GM21619 (cell line): ENCODE measurements at regions not wholly inside any gene's neighbourhood (a gene's known extent, or its start where the extent isn't known, plus 50 kb on each side); places are given as distances from the start of the nearest gene placed in this dataset.

Experiments used
- ATAC-seq: cut with Tn5 transposase; IDR thresholded peaks from one replicate; pipeline ENCODE4 v1.9.1; 2021; ENCODE audit not compliant: unreplicated experiment

DNA sequence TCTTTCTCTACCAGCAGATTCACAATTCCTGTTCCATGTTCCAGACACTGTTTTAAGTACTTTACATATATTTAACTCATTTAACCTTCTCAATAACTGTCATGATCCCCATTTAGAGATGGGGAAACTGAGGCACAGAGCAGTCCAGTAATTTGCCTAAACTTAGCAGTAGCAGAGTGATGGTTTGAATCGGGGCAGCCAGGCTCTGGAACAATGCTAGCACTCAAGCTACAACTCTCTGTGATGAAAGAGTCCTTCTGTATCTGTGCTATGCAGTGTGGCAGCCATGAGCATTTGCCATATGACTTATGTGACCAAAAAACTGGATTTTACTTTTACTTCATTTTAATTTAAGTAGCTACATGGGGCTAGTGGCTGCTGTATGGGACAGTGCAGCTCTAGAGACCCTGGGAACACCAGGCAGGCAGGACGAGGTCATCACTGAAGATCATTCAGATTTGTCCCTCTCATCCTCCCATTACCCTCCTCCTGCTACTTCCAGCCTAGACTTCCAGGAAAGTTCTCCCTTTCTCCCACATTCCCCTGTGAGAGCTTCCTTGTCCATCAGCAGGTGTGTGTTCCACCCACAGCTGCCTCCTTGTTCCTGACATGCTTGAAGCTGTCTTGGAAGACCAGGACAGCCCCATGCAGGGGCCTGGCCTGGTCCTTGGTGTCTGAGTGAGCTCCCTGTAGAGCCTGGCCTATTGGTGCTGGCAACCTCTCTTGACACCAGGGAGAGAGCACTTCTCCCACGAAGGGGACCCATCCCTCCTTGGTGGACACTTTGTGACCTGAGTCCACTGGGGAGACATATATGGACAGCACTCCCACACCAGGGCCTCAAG is 157.0 kb downstream of the MRPL14 start:
- ATAC-seq: no peak

DNA sequence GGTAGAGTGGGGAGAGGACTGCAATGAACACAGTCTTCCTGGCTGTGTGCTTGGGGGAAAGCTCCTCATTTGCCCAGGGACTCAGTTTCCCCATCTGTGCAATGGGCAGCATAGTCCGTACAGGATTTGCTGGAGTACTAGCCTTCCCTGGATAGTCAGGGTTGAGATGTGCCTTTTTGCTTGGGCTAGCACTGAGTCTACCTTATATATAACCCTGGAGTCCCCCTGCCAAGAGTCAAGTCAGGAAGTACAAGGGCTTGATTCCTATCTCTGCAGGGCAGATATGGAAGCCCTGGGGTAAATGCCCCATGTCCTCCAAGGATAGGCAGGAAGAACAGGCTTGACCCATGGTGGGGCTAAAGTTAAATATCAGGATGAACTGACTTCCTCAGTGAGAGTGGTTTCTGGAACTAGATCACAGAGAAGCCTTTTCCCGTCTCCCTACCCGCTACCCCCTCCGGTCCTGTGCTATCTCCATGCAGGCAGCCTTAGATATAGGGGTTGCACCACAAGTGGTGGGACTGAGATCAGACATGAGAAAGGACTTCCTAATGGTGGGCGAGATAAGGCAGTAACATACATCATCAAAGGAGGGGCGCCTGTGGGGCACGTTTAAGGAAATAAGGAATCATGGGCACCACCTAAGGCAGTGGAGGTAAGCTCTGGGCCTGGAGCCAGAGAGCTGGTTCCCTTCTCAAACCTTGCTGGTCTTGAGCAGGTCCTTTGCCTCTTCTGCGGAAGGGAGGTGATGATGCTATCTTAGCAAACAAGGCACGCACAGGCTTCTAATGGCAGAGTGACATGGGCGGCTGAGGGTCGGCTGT is 157.9 kb downstream of the MRPL14 start:
- no peak for ATAC-seq

DNA sequence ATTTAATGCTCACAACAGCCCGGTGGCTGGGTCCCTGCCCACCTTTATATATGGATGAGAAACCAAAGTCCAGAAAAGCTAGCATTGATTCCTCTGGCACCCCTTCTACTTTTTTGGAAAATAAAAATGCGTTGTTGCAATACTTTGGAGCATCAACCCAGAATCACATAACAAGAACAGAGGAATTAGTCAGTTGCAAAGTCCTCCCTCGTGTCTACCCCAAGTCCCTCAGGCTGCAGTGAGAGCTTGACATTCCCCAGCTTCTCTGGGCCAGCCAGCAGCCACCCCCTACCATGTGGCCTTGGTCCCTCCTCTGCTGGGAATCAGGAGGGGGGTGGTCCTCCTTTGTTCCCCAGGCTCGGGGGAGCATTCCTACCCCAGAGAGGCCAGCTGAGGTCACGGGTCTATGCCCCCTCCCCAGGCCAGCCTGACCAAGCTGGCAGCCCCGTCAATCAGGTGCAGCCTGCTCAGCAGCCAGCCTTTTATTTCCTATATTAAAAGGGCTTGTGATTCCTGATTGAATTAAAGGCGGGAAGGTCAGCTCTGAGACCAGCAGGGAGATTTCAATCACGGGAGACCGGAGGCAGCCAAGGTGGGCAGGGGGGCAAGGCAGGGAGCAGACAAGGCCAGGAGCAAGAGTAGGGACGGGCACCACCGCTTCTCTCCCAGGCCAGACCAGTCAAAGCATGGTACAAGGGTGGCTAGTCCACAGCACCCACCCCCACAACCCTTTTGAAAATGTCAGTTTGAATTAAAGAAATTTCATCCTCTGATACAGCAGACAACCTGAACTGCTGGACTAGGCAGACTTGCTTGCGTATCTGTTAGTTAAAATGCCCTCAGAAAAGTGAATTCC is 158.9 kb downstream of the MRPL14 start:
- no peak for ATAC-seq

DNA sequence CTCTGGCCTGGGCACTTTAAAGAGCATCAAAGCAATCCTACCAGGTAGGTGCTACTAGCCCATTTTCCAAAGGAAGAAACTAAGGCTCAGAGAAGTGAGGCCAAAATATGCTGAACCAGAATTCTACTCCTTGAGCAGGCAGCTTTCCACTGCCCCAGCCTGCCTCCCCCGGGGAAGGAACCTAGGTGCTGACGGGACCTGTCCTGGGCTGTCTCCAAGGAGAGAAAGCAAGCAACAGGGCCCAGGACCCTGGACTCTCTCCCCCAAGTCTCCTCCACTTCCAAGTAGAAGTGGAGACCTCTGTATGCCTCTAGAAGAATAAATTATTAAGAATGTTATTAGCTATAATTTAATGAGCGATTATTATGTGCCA is 159.5 kb downstream of the MRPL14 start:
- no peak for ATAC-seq

DNA sequence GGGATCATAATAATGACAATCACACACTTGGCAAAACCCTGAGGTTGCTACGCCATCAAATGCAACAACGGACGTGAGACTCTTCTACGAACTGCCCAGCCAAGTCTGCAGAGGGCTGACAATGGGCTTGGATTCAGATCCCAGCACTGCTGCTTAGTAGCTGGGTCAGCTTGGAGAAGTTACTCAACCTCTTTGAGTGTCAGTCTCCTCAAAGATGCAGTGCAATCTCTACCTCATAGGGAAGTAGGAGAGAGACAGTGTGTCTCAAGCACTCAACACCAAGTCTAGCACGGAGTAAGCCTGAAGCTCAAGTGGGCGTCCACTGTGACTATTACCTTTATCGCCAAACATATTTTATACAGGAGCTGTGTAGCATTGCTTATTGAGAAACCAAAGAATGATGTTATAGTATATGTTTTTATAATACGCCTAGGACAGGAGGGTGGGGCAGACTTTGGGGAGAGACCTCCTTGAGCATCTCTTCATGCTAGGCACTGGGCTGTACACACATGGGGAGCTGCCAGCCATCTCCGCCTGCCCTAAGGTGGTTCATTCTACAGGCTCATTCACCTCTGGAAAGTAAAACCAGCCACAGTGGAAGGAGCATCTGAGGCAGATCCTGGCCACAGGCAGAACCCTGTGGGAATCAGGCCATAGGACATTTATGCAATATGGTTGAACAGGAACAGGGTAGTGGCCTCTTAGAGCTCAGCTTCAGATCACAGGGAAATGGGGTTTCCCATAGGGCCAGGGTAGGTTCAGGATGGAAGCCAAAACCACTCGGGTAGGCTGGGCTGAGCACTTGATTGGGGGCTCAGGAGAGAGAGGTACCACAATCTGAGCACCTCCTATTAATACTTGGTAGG is 160.2 kb downstream of the MRPL14 start:
- no peak for ATAC-seq

DNA sequence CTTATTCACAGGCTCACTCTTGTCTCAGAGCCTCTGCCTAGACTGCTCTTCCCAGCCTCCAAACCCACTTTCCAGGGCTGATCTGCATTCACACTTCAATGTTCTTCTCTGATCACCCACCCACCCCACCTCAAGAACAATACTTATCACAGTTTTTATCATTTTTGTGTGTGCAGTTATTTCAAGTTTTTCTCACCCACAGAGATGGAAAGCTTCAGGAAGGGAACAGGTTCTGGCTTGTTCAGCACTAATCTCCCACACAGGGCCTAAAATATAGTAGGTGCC is 160.9 kb downstream of the MRPL14 start:
- ATAC-seq: no peak

DNA sequence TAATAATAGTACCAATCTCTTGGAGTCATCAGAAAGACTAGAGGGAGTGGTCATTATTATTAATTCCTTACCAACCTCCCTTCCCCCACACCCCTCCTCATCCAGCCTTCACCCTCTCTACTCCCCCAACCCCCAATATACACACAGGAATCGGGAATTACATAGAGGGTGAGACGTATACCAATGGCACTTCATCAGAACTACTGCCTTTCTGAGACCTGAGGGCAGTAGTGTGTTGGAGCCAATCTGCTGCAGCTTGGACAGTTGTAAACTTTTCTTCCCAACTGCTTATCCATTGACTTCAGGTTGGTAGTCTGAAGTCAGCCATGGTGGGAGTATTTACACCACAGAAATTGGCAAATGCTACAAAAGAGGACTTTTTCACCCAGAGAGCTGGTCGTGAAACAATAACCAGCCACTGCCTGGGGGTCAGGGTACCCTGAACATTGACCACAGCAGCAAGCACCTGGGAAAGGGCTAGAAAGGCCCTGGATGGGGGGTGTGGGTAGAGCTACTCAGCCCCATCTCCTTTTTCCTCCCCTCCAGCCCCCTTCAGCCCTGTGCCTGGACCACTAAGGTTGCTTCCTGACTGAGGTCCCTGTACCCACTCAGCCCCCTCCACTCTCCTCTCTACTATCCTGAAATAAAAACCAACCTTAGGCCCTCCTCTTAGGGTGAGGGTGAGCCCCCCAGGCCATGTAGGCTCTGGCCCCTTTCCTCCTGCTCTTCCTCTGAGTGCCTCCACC is 161.5 kb downstream of the MRPL14 start:
- ATAC-seq: no peak

DNA sequence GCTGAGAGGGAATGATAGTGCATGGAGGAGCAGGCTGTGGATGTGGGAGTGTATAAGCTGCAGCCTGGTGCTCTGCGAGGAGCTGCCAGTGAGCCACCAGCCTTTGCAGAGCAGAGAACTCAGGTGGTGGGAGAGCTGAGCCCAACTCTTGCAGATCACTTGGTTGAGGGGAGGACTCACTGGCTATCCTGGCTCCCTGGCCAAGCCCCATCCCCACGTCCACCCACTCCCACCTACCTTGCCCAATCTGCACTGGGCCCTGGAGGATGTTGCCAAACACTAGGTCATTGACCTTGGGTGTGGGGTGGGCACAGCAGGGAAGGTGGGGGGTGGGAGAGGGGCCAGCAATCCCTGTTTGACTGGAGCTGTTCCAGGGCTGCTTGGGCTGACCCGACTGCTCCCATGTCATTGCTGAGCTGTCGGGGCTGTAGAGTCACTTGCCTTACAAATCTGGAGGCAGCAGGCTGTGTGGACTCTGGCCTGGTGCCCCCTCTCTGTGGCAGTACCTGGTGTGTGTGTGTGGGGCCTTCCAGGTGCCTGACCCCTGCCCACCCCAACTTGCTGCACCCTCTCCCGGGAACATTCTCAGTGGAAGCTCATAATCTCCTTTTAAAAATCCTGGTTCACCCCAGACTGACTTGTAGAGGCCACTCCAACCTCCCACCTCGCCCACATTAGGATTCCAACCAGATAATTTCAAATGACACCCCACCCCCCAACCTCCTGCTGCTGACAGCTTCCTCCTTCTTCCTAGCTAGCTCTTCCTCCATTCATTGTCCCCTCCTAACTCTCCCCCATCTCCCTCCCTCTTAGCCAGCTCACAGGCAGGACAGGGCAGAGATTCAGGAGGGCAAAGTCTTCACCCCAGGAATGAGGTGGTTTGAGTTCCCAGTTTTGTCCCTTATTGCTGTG is 162.3 kb downstream of the MRPL14 start:
- ATAC-seq: no peak

DNA sequence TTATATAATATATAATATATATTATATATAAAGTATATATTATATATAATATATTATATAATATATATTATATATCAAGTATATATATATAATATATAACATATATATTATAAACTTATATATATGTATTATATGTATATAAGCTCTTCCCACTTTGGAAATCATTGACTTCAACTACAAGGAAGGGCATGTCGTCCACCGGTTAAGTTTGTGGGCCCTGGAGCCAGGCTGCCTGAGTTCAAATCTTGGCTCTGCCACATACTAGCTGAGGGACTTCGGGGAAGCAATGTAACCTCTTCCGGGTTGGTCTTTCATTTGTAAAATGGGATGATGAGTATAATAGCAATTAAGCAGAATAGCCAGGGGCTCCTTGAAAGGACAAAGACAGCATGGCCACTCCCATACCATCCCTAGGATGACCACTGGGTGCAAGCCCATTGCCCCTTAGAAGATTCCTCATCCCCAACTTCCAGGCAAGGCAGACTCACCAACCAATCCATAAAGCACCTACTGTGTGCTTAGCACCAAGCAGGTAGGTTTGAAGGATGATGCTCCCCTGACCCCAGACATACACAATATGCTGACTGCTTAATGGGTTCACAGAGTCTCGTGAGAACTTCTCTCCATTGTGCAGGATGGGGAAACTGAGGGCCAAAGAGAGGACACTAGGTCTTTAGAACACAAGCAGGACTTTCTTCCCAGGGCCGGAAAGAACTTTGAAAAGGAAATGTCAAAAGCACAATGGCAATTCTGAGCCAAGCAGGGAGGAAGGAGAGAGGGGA is 163.2 kb downstream of the MRPL14 start:
- ATAC-seq: no peak

DNA sequence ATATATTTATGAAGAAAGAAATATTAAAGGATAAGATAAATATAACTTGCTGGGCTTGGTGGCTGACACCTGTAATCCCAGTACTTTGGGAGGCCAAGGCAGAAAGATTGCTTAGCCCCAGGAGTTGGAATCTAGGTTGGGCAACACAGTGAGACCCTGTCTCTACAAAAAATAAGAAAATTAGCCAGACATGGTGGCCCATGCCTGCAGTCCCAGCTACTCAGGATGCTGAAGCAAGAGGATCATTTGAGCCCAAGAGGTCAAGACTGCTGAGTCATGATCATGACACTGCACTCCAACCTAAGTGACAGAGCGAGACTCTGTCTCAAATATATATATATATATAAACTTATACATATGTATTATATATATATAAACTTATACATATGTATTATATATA is 164.0 kb downstream of the MRPL14 start:
- no peak for ATAC-seq

DNA sequence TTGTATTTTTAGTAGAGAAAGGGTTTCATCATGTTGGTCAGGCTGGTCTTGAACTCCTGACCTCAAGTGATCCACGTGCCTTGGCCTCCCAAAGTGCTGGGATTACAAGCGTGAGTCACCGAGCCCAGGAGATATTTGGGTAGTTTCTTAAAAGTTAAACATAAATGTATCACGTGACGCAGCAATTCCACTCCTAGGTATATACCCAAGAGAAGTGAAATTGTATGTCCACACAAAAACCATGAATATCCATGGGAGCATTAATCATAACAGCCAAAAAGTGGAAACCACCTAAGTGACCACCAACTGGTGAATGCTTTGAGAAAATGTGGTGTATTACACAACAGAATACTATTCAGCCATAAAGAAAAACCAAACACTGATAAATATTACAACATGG is 164.8 kb downstream of the MRPL14 start:
- no peak for ATAC-seq

DNA sequence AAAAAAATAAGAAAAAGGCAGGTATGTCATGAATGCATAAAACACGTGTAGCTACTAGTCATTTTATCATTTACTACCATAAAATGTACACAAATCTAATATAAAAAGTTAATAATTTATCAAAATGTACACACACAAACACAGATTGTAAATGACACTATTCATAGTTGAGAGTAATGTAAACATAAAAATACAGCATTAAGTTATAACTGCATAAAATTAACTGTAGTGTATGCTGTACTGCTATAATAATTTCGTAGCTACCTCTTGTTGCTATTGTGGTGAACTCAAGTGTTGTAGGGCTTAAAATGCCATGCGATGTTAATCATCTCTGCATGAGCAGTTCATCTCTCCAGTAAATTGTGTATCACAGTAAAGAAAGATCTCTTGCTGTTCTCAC is 170.0 kb downstream of the MRPL14 start:
- ATAC-seq: no peak

DNA sequence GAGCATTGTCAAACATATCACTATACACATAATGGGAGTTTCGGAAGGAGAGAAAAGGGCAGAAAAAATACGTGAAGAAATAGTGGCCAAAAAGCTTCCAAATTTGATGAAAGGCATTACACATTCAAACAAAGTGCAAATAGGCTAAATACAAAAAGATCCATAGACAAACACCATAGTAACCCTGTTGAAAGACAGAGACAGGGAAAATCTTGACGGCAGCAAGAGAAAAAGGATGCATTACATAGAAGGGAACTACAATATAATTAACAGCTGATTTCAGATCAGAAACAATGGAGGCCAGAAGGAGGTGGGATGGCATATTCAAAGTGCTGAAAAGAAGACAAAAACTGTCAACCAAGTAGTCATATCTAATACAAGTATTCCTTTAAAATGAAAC is 170.8 kb downstream of the MRPL14 start:
- no peak for ATAC-seq

DNA sequence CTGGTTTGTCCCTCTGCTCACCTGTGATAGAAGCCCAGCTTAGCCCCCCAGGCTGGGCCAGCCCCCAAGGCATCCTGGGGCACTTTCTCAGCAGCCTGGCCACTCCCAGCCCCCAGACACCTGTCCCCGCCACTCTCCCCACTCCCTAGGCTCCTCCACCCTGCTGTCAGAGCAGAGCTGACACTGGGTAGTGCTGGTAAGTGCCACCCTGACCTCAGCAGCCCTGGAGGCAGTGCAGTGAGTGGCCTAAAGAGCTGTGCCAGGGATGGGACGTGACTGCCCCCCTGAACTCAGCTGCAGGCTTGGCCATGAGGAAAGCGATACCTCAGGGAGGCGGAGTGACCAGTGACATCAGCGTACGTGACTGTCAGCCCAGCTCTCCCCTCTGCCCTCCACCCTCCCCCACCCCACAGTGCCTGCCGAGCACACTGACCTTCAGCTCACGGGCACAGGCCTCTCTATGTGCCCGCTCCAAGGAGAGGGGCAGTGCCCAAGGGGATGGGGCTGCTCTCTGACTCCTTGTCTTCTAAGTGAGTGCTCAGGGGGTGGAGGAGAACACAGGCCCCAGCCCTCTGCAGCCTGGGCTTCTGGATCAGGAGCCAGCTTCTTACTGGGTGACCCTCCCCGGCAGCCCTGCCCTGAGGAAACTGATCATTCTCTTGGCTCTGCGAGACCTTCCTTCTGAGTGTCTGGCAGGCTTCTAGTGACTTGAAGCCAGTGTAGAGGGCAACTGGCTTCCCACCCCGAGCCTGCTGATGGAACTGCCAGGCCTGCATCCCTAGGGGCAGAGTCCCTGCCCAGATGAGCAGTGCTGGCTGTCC is 172.7 kb downstream of the MRPL14 start:
- ATAC-seq: no peak

DNA sequence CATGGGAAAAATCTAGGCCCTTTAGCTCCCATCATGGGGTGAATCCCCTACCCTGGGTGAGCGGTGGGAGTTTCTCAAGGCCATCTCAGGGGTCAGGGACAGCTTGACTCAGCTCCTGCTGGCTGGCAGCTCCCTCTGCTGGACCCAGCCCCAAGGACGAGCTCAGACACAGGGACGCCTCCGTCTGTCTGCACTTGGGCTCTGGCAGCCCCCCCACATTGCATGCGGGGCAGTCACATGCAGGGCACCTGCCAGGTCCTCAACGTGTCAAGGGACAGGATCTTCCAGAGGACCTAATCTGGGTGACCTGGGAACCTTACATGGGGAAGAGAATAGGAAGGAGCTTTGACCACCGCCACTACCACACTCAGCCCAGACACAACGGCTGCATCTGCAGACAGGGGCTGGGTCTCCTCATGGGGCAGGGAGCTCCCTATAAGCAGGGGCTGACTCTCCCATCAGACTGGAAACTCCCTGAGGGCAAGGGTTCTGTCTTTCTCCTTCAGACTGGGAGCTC is 173.4 kb downstream of the MRPL14 start:
- no peak for ATAC-seq

DNA sequence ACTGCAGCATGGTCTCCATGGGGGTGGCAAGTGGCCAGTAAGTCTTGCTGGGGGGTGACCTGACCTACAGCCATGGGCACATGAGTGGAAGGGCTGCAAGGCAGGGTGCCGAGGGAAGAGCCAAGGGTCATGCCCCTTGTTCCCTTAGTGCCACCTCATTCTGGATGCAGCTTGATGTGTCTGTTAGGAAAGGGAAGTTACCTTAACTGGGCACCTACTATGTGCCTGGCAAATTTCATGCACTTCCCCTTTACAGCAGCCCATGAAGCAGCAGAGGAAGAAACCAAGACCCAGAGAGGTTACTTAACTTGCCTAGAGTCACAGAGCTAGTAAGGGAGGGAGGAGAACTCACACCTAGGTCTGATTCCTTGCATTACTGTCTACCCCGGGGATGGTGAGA is 174.0 kb downstream of the MRPL14 start:
- no peak for ATAC-seq

DNA sequence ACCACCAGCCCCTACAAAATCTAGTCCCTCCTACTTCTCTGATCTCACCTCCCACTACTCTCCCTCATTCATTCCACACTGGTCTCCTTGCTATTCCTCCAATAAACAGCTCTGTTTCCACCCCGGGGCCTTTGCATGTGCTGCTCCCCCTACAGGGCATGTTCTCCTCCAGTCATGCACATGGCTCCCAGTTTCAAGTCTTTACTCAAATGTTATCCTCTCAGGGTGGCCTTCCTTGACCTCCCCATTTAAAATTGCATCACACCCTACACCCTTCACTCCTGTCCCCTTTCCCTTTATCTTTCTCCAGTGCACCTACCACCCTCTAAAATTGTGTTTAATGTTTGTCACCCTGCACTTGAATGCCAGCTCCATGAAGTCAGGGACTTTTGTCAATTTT is 174.5 kb downstream of the MRPL14 start:
- ATAC-seq: no peak
